GM19467 (cell line): ENCODE measurements at regions not wholly inside any gene's neighbourhood (a gene's known extent, or its start where the extent isn't known, plus 50 kb on each side); places are given as distances from the start of the nearest gene placed in this dataset.

ENCODE experiments used
- ATAC-seq: cut with Tn5 transposase; IDR thresholded peaks from one replicate; pipeline ENCODE4 v1.9.1; 2021; ENCODE audit warnings: mild to moderate bottlenecking, moderate library complexity; ENCODE audit not compliant: unreplicated experiment

GRCh38 chr3:25130724-25131520, 297.1 kb upstream of the RARB start:
- no peak for ATAC-seq

- no peak for ATAC-seq
Observed at GRCh38 chr3:25133588-25133987, 294.5 kb upstream of the RARB start.

DNA sequence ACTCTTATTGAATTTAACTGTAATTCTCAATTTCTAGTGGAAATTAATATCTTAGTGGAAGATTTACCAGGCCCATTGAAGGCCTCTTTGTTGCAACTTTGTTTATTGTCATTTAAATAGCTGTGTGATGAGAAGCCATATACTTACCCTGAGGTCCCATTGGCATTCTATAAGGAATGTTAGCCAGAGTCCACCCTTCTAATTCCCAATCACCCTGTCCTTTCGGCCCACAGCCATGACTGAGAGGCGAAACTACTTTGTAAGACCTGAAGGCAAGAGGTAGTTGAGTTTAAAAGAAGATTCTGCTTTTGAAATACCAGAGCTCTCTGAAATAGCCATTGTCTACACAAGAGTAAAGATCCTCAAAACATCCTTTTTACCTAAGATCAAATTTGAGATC, 290.5 kb upstream of the RARB start:
- no peak for ATAC-seq

DNA sequence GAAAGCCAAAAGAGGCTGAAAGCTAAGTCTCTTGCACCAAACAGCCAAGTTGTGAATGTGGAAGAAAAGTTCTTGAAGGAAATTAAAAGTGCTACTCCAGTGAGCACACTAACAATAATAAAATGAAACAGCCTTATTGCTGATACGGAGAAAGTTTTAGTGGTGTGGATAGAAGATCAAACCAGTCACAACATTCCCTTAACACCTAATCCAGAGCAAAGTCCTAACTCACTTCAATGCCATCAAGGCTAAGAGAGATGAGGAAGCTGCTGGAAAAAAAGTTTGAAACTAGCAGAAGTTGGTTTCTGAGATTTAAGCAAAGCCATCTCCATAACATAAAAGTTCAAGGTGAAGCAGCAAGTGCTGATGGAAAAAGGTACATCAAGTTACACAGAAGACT, 288.8 kb upstream of the RARB start:
- ATAC-seq, result no peak

DNA sequence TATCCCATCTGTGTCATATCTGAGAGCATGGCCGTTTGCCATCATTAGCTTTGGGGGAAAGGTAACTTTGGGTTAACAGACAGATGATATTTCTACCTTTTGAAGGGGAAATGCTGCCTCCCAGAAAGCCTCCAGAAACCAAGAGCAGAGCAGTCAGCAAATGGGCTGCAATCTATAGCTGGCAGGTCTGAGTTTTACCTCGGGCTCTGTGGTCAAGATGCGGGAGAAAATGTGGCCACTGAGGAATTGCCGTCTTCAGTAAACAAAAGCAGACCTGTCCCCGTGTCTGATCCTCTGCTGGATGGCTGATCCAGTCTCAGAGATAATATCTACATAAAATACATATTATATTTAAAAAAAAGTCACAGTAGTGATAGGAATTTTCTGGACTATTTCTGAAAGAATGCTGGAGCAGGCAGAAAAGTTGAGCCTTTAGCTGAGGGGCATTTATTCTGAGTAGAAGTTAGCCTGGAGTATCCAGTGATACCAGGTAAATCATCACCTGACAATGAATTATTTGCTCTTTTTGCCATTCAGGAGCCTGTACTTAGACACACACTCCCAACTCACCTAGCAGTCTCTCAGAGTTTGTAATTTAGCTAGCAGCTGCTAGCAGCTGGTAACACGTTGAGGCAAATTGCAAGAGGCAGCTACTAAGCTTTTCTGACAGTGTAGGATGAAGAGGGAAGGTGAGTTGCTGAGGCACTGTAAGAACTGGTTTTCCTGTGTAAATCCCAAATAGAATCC, 285.3 kb upstream of the RARB start:
- ATAC-seq, result no peak

- no peak for ATAC-seq
Observed at GRCh38 chr3:25143356-25144025, 284.6 kb upstream of the RARB start.

DNA sequence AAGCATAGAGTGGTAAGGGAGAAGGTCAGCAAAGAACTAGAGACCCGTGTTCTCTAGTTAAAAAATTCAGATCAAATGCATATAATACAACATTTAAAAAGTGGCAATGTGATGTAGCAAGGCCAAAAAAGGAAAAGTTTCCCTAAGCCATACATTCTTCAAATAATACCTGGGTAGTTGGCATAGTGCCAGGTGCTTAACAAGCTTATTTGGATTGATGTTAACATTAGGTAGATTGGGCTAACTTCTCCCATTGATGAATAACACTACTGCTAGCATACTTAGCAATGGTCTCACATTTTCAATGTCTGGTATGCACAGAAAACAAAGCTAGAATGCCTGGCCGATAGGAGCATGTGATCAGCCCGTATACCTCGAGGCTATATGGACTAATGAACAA, 283.6 kb upstream of the RARB start:
- ATAC-seq, result no peak

DNA sequence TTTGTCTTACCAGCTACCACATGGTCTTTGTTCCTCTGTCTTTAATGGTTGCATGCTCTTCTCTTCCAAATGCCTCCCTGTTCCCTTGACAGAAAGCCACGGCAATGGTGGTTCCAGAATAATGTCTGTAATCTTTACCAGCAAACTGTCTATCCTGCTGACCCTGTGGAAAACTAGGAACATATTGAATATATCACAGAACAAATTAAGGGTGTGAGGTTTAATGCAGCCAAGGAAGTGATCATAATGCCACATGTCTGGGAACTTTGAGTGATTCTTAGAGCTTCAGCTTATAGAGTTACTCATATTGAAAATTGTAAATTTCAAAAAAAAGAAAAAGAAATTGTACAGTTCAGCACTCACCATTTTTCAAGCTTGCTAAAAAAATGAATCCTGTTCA, 282.9 kb upstream of the RARB start:
- no peak for ATAC-seq

GRCh38 chr3:25150199-25150598, 277.9 kb upstream of the RARB start:
- no peak for ATAC-seq

DNA sequence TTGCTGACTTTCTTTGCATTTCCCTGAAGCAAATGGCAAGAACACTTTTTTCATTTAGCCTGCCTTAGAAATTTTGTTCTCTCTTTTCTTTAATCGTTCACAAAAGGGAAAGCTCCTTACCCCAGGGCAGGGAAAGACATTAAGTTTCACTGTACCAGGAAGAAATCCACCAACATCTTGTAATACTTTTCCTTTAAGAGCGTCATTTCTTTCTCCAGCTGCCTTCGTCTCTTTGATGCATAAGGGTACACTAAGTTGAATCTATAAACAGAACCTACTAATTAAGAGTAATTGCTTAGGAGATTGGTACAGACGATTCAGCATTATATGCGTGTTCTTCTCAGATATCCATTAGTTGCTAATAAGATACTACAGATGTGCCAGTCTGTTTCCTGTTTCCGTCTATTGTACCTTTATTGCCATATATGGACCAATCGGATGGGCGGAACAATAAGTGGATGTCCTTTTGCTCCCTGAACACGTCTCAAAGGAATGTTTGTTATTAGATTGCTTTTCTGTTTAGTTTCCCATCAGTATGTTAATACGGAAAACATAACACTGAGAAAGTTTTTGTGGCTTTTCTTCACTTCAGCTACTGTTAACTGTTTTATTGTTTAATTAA, 276.7 kb upstream of the RARB start:
- no peak for ATAC-seq

GRCh38 chr3:25151903-25152295, 276.2 kb upstream of the RARB start:
- ATAC-seq, result no peak

- ATAC-seq, result no peak
Observed at GRCh38 chr3:25153136-25153535, 274.9 kb upstream of the RARB start.

DNA sequence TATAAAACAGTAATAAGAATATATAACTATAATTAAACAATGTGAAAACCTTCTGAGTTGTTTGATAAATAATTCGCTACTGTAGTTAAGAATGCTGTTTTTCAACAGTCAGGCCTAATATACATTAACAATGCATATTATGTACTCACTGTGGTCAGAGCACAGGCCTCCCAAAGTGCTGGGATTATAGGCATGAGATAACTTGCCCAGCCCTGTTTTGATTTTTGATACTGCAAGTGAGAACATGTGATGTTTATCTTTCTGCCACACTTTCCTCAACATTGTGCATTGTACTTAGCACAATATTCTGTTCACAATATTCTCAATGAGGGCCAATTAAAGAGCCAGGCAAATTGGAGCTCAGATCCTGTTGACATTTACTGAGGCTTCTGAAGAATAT, 274.5 kb upstream of the RARB start:
- ATAC-seq, result no peak

DNA sequence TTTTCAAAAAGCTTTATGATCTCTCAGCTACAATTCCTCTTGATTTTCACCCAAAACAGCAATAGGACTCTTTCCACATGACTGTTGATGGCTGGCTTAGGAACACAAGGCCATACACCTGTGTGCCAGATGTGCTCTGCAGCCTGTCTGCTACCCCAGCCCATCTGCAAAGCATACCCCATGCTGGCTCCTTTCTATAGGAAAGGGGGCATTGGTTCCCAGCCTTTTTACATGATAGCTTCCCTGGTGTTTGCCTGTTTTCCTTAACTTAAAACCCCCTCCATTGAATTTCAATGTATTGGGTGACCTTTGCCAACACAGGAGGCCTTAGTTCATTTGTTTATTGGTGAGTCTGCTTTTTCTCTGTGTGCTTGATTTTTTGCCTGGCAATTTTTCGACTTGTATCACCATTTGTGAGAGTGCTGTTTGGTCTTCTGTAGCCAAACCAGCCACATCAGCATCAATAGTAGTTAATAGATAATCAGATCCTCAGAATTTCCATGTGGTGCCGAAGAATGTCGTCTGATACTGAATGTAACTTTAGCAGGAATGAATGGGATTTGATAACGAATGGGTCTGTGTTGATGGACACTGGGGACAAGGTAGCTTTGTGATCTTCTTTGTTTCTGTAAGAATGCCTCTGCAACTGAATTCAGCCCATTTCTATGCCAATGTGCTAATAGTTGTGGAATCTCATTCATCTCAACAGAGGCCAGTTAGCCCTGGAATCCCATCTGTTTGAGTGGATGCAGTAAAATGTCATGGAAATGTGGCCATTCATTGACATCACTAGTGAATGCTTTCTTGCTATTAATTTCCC, 272.2 kb upstream of the RARB start:
- no peak for ATAC-seq

- no peak for ATAC-seq
Observed at GRCh38 chr3:25156626-25157025, 271.4 kb upstream of the RARB start.

GRCh38 chr3:25165306-25165705, 262.8 kb upstream of the RARB start:
- ATAC-seq, result no peak

GRCh38 chr3:25166016-25166415, 262.0 kb upstream of the RARB start:
- no peak for ATAC-seq

- ATAC-seq, result no peak
Observed at GRCh38 chr3:25169151-25169550, 258.9 kb upstream of the RARB start.

DNA sequence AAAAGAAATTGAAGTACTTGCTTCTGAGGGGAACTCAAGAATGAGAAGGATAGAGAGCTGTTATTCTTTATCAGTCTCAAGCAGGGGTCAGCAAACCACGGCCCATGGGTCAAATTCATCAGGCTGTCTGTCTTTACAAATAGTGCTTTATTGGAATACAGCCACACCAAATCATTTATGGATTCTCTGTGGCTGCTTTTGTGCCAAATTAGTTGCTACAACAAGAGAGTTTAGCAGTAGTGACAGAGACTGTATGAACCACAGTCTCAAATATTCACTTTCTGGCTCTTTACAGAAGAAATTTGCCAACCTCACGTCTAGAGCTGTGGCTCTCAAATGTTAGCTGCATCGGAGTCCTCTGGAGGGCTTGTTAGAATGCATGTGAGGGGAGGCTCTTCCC, 258.0 kb upstream of the RARB start:
- ATAC-seq, result no peak

- ATAC-seq, result no peak
Observed at GRCh38 chr3:25171118-25171807, 256.8 kb upstream of the RARB start.
